ENCODE measurements at regions not wholly inside any gene's neighbourhood (a gene's known extent, or its start where the extent isn't known, plus 50 kb on each side); places are given as distances from the start of the nearest gene placed in this dataset.
"Not testable (repeated sequence)": the region's sequence is repeated elsewhere in the genome, so short reads cannot be mapped to it uniquely, and the experiment has no call there.

DNA sequence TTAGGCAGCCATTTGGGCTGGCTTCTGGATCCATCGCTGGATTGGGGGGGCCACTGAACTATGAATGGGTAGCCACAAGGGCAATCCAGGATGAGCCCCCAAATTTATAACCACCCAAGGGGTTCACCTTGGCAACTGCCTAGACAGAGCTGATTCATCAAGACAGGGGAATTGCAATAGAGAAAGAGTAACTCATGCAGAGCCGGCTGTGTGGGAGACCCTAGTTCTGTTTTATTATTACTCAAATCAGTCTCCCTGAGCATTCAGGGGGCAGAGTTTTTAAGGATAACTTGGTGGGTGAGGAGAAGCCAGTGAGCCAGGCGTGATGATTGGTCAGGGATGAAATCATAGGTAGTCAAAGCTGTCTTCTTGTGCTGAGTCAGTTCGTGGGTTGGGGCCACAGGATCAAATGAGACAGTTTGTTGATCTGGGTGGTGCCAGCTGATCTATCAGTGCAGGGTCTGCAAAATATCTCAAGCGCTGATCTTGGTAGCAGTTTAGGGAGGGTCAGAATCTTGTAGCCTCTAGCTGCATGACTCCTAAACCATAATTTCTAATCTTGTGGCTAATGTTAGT lies 57.9 kb downstream of the DNAJB9 start:
- no peak for DNase-seq

DNA sequence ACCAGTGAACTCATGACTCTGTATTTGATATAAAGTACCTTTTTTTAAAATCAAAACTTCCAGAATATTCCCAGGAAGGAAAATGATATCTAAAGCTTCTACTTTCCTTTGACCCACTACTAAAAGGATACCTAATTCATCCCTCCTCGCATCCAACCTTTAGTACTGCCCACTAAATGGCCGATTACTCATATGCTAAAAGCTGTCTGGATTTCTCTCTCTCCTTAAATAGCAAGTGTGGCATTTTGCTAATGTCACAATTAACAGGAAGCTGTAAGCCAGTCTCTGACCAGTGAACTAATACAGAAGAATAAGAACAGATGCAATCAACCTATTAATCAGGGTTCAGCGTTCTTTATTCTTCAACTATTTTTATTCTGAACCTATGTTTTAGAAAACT lies 59.0 kb downstream of the DNAJB9 start:
- no peak for DNase-seq

DNA sequence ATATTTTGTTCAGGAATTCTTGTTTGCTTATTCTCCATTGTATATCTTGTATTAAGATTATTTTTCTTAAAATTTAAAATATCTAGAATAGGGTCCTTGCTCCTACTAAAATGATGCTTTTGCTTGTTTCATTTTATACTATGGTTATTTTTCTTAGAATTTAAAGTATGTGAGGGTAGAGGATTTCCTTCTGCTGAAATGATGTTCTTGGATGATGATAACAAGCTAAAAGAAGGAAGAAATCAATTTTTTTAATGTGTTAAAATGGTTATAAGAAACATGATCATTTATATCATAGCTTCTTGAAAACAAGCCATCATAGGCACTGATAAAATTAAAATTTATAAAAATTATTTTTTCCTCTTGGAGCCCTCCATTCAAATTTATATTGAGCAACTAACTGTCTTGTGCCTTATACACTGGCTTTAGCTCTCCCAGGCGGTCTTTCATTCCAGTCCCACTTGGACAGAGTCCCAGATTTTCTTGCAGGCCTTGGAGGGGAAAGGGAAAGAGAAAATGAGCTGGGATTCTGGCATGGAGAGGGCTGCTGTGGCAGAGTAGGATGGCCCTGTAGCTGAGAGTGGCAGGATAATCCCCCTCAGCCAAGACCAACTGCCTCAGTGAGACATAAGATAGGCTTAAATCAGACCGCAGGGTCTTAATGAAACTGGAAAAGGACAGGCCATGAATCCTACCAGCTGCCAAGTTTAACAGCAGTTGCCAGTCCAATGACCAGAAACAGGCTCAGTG lies 60.2 kb downstream of the DNAJB9 start:
- peak; percentile 87 to 90 for DNase-seq

DNA sequence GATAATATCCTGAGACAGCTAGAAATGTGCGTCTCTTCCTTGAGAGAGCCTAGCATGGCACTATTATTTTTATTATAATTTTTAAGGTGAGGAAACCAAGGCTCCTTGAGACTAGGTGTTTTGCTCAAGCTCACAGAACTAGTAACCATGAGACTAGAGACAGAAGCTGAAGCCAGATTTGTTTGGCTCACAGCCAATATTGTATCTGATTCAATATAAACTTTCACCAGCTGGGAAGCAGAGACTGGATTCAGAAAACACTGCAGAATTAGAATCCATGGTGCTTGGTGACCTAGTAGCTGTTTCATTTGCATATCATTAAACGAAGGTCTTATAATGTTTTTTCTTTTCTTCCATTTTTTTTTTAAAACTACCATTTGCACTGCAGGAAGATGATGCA lies 64.4 kb downstream of the DNAJB9 start:
- peak in 1 of 2 experiments; percentile 57 for DNase-seq

DNA sequence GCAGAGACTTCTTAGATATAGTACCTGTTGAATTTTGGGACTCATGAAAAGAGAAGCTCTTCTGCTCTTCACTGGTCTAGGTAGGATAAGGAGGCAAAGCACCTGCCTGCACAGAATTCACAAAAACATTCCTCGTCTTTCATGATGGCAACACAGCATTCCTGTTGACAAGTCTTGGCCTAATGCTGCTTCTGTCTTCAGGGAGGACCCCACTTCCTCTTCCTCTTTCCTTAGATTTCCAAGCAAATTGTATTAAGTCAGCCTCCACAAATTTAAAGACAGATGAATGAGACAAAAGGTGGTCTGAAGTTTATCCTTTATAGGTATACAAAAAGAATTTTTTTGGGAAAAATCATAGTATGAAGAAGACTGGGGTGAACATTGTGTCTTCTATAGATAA lies 64.9 kb downstream of the DNAJB9 start:
- no peak for DNase-seq

DNA sequence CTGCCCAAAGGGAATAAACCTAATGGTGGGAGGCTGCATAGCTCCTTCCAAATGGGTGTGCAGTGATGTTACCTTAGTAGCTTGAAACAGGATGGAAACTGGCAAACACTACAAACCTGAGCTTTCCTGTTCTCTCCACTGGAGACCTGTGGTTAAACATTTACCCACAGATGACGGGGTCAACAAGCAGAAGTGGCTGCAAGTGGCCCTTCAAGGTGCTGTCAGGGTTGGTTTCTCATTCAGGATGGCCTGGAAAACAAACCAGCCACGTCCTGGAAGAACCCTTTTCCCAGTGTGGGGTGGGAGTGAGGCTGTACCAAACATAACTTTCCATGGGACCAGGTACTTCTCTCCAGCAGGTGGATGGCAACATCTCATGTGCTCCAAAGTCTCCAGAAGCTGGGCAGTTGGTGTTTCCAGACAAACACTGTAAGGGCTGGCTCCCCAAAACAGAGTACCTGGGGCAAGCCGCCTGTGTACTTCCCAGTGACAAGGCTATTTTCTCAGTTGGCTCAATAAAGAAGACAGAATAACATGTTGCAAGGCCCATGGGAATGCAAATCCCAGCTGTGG lies 67.5 kb downstream of the DNAJB9 start:
- no peak for DNase-seq

DNA sequence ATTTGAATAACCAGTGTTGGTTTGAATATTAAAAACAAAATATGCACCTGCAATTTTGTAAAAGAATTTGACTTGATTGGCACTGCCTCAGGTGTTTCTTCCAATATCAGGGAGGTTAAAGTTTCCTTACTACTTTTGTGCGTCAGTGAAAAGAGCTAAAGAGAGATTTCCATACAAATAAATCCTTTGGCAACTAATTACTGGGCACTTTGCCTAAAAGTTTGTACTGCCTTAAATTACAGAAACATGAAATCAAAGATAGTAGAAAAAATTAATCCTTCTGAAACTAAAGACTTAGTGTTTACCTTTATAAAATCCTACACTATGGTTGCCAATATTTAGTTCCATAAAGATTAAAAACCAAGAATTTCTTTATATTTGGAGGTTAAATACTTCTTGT lies 72.5 kb downstream of the DNAJB9 start:
- no peak for DNase-seq

DNA sequence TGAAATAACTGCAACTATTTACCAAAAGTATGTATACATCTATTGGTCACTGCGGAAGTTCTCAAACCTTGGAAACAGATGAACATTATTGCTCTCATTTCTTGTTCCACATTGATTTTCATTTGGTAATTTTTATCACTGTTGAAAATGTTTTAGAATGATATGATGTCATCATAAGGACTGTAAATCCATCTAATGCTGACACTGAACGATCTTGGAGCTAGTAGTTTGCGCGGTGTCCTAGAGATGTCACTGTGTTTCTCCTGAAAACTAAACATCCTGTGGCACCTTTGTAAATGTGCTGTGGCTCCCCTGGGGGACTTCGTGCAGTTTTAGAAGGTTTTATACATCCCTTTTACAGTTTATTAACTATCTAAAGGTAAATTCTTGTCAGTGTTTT lies 73.5 kb downstream of the DNAJB9 start:
- no peak for DNase-seq

DNA sequence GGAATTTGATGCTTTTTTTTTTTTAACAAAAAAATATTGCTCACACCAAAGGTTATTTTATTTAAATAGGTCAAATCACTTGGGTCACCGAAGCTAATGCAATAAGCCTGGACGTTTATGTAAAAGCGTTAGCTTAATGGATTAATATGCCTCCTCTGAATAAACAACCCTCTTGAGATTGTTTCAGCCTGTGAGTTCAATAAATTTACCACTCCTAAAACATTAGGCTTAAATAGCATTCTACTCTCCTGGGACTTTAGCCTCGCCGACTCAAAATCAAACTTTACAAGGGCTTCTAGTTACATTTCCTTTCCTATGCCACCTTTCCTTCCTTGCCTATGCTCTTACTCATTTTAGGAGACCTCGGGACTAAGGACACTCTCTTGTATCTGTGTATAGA lies 79.3 kb downstream of the DNAJB9 start:
- no peak for DNase-seq

DNA sequence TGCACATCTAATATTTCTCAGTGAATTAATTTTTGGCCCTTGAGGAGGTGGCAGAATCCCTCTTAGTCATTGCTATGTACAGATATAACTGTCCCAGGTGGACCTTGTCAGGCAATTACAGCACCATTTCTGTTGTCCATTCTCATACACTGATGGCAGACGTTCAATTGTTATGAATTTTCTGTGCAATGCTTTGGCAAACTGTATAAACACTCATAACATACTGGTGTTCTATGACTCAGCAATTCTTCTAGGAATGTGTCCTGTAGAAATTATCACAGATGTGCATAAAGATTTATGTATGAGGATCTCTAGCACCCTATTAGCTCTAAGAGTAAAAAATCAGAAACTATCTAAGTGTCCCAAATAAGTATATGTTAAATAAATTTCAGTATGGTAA lies 80.8 kb downstream of the DNAJB9 start:
- DNase-seq = peak in 1 of 2 experiments; percentile 4

DNA sequence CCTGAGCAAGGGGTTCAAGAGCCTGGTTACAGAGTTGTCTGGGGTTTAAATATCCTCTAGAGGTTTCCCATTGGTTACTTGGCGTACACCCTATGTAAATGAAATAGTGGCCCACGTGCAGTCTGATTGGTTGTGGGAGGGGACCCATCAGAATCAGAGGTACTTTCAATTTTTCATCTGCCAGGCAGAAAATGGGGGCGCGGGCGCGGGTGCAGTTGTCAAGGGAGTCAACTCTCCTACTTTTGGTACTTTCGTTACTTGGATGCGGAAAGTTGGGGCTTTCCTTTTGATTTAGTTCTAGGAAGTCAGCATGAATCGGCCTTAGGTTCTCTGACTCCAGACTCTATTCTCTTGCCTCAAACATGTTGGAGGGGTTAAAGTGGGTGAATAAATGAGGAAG lies 83.2 kb downstream of the DNAJB9 start:
- DNase-seq = no peak

DNA sequence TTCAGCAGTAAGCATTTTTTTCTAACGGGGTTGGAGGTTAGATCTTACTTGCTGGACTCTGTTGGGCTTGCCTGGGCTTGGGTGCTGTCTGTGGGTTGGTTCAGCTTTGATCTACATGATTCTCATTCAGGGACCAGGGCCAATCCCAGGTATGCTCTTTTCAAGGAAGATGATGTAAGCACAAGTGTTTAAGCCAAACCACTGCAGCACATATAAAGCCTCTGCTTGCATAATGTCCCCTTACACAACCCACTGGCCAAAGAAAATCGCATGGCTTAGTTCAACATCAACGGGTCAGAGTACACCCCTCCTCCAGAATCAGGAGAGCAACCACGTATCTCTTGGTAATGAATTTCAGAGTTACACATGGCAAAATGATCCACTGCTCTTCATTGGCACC lies 83.9 kb downstream of the DNAJB9 start:
- DNase-seq = no peak

DNA sequence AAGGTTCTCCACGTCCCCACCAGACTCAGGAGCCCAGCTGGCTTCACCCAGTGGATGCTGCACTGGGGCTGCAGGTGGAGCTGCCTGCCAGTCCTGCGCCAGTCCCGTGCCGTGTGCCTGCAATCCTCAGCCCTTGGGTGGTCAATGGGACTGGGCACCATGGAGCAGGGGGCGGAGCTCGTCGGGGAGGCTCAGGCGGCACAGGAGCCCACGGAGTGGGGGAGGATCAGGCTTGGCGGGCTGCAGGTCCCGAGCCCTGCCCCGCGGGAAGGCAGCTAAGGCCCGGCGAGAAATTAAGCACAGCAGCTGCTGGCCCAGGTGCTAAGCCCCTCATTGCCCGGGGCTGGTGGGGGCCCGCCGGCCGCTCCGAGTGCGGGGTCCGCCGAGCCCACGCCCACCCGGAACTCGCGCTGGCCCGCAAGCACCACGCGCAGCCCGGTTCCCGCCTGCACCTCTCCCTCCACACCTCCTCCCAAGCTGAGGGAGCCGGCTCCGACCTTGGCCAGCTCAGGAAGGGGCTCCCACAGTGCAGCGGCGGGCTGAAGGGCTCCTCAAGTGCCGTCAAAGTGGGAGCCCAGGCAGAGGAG lies 87.6 kb downstream of the DNAJB9 start:
- not testable (repeated sequence) for DNase-seq

DNA sequence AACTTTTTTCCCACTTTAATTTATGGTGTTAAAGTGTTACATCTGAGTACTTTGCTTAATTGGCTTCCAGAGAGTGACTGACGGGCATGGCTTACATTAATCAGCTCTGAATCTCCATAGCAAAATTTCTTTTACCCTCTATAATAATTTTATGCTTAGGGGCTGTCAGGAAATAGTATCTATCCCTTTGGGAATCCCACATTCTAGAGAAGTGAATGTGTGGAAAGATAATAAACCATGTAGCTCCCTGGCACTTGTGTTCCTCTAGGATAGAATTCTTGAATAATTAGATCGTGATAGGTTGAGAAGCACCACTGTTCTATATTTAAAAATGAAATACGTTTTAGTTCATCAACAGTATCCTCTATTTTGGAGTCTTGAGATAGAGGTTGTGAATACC lies 89.6 kb downstream of the DNAJB9 start:
- no peak for DNase-seq

DNA sequence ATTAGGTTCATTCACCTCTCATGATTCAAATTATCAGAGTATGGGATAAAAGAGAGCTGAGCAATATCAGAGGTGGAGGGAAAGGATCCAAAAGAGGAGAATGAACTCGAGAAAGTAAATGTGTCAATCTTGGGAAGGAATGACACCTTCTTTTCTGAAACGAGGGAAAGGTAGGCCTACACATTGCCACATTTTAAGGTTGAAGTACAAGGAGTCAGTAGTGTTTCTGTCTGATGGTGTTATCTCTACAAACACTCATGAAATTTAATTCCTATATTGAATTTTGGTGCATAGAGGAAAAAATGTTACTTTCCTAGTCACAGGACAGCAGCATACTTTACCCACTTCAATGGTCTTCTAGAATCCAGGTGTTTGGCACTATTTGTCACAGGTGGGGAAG lies 90.2 kb downstream of the DNAJB9 start:
- no peak for DNase-seq

DNA sequence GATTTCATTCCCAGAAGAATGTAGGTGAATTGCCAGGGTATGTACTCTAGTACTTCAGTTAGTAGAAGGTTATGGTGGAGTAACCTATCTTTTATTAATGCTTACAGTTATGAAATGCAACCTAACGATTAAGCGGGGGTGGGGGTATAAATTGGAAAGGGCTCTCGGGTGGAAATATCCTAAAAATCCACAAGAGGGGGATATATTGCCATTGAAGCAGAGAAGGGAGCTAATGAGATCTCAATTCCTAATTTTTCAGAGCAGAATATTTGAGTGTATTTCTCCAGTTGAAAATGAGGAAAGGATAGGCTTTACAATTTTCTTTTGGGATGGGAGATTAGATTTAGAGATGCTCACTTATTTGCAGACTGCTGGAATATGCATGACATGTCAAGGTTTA lies 90.8 kb downstream of the DNAJB9 start:
- peak in 1 of 2 experiments; percentile 30 for DNase-seq

DNA sequence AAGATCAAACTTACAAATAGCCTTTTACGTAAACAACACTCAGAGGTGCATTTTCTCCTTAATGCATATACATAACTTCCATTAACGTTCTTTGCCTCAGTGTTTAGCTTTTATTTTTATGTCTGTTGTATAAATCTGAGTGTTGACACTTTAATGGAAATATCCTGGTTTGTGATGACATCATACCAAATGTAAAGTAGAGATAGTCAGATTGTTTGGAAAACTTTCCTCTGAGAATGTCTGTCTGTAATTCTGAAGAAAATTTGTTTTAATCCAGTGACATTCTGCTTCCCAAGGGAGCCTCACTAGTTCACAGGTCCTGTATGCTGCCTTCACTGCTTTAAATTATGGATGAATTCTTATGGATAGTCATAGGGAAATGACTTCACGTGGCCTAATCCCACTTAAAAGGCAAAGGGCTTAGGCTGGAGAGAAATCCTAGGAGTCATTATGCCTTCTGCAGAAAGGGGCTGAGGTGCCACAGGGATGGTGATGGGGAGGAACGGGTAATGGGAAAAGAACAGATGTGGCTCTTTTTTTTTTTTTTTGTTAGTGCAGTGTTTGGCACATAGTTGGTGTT lies 93.2 kb downstream of the DNAJB9 start:
- no peak for DNase-seq

DNA sequence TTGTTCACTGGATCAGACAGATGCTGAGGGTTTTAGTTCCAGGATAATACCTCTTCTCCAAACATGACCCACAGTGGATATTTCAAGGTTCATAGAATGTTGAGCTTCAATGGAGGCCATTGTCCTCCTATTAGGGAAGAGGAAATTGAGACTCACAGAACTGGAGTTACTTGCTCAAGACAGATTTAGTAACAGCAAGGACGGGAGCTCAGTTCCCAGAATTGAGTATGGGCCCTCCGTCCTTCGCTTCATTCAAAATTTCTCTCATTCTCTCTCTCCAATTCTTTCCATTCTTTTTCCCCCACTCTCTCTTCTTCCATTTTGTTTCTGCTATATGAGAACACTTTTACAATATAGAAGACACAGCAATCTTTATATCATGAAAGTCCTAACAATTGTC lies 94.0 kb downstream of the DNAJB9 start:
- DNase-seq = no peak

DNA sequence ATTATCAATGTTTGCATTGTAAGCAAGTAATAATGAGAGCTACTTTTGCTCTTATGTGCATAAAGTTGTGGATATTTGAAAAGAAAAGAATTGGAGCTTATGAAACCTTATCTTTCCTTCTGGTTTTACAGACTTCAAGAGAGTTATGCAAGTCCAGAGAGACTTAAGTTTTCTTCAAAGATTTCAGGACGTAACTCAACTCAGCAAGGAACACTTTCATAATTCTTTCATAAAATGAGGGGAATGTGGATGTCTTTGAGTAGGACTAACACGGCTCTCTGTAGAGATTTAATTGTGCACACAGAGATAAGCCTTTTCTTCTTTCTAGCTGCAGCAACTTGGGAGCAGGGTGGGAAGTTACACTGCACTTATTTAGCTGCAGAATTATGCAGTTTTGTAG lies 97.5 kb downstream of the DNAJB9 start:
- DNase-seq = no peak

DNA sequence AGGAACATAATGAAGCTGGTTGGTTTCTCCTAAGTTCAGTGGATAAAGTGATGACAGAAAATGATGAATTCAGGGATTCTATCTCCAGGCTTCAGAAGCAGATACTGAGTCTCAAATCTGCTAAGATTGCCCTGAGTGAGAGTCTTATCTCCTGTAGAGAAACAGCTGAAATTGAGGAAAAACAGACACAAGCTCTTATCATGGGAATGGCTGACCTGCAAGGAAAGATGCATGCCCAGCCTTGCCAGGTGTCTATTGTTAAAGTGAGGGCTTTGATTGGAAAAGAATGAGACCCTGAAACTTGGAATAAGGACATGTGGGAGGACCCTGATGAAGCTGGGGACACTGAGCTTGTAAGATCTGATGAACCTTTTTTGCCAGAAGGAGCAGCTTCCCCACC lies 100.3 kb downstream of the DNAJB9 start:
- no peak for DNase-seq

DNA sequence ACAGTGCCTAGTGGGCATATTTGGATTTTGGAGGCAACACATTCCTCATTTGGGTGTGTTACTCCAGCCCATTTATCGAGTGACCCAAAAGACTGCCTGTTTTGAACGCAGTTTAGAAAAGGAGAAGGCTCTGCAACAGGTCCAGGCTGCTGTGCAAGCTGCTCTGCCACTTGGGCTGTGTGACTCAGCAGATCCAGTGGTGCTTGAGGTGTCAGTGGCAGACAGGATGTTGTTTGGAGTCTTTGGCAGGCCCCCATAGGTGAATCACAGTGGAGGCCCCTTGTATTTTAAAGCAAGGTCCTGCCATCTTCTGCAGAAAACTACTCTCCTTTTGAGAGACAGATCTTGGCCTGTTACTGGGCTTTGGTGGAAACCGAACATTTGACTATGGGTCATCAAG lies 104.0 kb downstream of the DNAJB9 start:
- DNase-seq = not testable (repeated sequence)

DNA sequence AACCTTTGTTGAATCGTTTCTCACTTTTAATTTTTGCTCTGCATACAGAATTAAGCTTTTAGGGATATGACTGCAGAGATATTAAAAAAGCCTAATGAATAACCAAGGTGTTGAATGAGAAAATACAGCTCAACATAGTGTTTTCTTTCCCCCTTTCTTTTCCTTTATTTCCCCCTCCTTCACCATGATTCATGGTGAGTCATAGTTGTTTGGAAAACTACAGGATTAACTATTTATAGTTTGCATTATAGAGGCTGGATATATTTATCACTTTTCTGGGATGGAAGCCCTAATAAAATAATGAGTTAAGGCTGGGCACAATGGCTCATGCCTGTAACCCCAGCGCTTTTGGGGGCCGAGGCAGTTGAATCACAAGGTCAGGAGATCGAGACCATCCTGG lies 115.0 kb downstream of the DNAJB9 start:
- no peak for DNase-seq

DNA sequence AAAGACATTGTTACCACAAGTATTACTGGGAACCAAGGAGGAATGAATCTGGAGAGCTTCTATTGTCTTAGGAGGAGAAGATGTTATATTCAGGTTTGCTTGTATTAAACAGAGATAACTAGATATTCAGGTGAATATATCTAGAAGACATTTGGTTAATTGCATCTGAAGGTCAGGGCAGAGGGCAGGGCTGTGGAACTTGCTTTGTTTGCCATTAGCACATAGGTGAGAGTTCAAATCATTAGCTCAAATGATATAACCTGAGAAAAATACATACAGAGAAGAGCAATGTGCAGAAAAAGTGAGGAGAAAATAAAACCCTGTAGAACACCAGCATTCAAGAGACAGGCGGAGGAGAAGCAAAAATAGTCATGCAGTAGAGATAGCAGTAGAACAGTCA lies 116.8 kb downstream of the DNAJB9 start:
- no peak for DNase-seq

DNA sequence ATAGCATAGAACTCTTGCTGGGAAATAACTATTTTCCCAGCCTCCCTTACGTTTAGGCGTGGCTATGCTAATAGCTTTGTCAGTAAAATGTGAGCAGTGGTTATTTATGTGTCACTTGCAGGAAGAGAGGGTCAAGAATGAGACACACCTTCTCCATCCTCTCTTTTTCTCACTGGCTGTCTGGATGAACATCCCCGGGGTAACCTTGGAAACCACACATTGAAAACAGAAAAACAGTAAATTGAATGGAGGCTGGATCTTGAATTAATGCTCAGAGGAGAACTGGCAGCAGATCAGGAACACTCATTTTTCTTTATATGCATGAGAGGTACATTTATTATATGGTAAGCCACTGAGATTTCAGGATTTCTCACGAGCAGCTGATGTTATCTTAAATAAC lies 127.6 kb downstream of the DNAJB9 start:
- DNase-seq = no peak
